Upper lobe of right lung (tissue), 1 donor: ENCODE measurements at regions not wholly inside any gene's neighbourhood (a gene's known extent, or its start where the extent isn't known, plus 50 kb on each side); places are given as distances from the start of the nearest gene placed in this dataset.

Experiments used
- ATAC-seq: fragments of 200-7000 bp; cut with Tn5 transposase; one replicate; pipeline ENCODE4 v1.9.1; 2020; ENCODE audit warnings: mild to moderate bottlenecking, moderate library complexity
- DNase-seq: peaks from one replicate; pipeline ENCODE4 v3.0.0-alpha.2; 2020
- H3K27ac ChIP-seq: fragments of 200-600 bp; one replicate; pipeline ENCODE4 v1.8.0; 2022
- H3K27me3 ChIP-seq: fragments of 200-600 bp; one replicate; pipeline ENCODE4 v1.8.0; 2022; ENCODE audit warnings: mild to moderate bottlenecking
- H3K36me3 ChIP-seq: fragments of 200-600 bp; one replicate; pipeline ENCODE4 v1.8.0; 2022
- H3K4me1 ChIP-seq: fragments of 200-600 bp; one replicate; pipeline ENCODE4 v1.8.0; 2022
- H3K4me3 ChIP-seq: fragments of 200-600 bp; one replicate; pipeline ENCODE4 v1.8.0; 2022; ENCODE audit warnings: mild to moderate bottlenecking
- H3K9me3 ChIP-seq: fragments of 200-600 bp; one replicate; pipeline ENCODE4 v1.8.0; 2022
- CTCF ChIP-seq: fragments of 200-600 bp; IDR thresholded peaks from one replicate; pipeline ENCODE4 v1.8.0; 2022; ENCODE audit warnings: antibody characterized with exemption
- intact Hi-C: fragments of 100-400 bp; cut with DNase I; formaldehyde crosslinking; loops from one replicate; pipeline ENCODE4 v1.11.0; 2022
- donor health status: DM: no; HTN: yes; CAD: no; lungs with severe emphysema.

GRCh38 chr1:217106231-217106901, 383.1 kb upstream of the ESRRG start:
- Histone ChIP-seq H3K4me1 (no peaks in the 10 kb centered on the region), H3K27me3 (no peaks in the 10 kb centered on the region), H3K27ac (no peak overlapping the region), H3K9me3 (no peaks in the 10 kb centered on the region), H3K4me3 (no peak overlapping the region), H3K36me3 (no peaks in the 10 kb centered on the region)
- intact Hi-C loops = no loop called here
- ATAC-seq = no peak
- TF ChIP-seq CTCF = no peak
- DNase-seq = no peak

GRCh38 chr1:217105437-217105836, 382.2 kb upstream of the ESRRG start:
- Histone ChIP-seq H3K4me3 (no peak overlapping the region), H3K4me1 (no peaks in the 10 kb centered on the region), H3K27ac (no peak overlapping the region), H3K9me3 (no peaks in the 10 kb centered on the region), H3K36me3 (no peaks in the 10 kb centered on the region), H3K27me3 (no peaks in the 10 kb centered on the region)
- intact Hi-C loops = no loop called here
- DNase-seq (no peak), ATAC-seq (no peak)
- TF ChIP-seq CTCF = no peak

GRCh38 chr1:217097819-217098218, 374.6 kb upstream of the ESRRG start:
- no peak overlapping the region for H3K27ac ChIP-seq
- H3K4me3 ChIP-seq = no peak overlapping the region
- ATAC-seq (no peak), DNase-seq (no peak)
- intact Hi-C loops = no loop called here
- TF ChIP-seq CTCF = no peak
- H3K27me3 ChIP-seq = no peaks in the 10 kb centered on the region
- no peaks in the 10 kb centered on the region for H3K9me3 ChIP-seq
- no peaks in the 10 kb centered on the region for H3K36me3 ChIP-seq
- H3K4me1 ChIP-seq = no peaks in the 10 kb centered on the region

- Histone ChIP-seq H3K4me1 (no peaks in the 10 kb centered on the region), H3K9me3 (no peaks in the 10 kb centered on the region), H3K27me3 (no peaks in the 10 kb centered on the region), H3K36me3 (no peaks in the 10 kb centered on the region), H3K27ac (no peak overlapping the region), H3K4me3 (no peak overlapping the region)
- ATAC-seq = no peak
- intact Hi-C loops = no loop called here
- no peak for TF ChIP-seq CTCF
- DNase-seq = no peak
Measured at GRCh38 chr1:217096200-217096599, 373.0 kb upstream of the ESRRG start.

GRCh38 chr1:217095050-217095622, 371.9 kb upstream of the ESRRG start:
- no peak for TF ChIP-seq CTCF
- Histone ChIP-seq H3K27me3 (peaks cover 6% of the 10 kb centered on the region), H3K4me3 (no peak overlapping the region), H3K4me1 (no peaks in the 10 kb centered on the region), H3K27ac (no peak overlapping the region), H3K9me3 (no peaks in the 10 kb centered on the region), H3K36me3 (no peaks in the 10 kb centered on the region)
- DNase-seq = no peak
- intact Hi-C loops = no loop called here
- no peak for ATAC-seq
